ENCODE measurements at regions not wholly inside any gene's neighbourhood (a gene's known extent, or its start where the extent isn't known, plus 50 kb on each side); places are given as distances from the start of the nearest gene placed in this dataset.
"Not testable (repeated sequence)": the region's sequence is repeated elsewhere in the genome, so short reads cannot be mapped to it uniquely, and the experiment has no call there.

GRCh38 chr3:178201714-178202113 is 334.5 kb upstream of the KCNMB2 start:
- DNase-seq, result no peak

- DNase-seq, result no peak
Observed at GRCh38 chr3:178202194-178202593, 334.0 kb upstream of the KCNMB2 start.

- DNase-seq, result no peak
Observed at GRCh38 chr3:178203165-178203564, 333.1 kb upstream of the KCNMB2 start.

GRCh38 chr3:178203650-178204049 is 332.6 kb upstream of the KCNMB2 start:
- no peak for DNase-seq

- no peak for DNase-seq
Observed at GRCh38 chr3:178205740-178206139, 330.5 kb upstream of the KCNMB2 start.

GRCh38 chr3:178206521-178206920 is 329.7 kb upstream of the KCNMB2 start:
- DNase-seq, result no peak

GRCh38 chr3:178207161-178207560 is 329.1 kb upstream of the KCNMB2 start:
- DNase-seq, result not testable (repeated sequence)

- DNase-seq, result not testable (repeated sequence)
Observed at GRCh38 chr3:178207627-178208026, 328.6 kb upstream of the KCNMB2 start.

- not testable (repeated sequence) for DNase-seq
Observed at GRCh38 chr3:178209116-178209515, 327.1 kb upstream of the KCNMB2 start.

GRCh38 chr3:178209618-178210017 is 326.6 kb upstream of the KCNMB2 start:
- DNase-seq, result not testable (repeated sequence)

GRCh38 chr3:178211086-178211485 is 325.1 kb upstream of the KCNMB2 start:
- DNase-seq, result not testable (repeated sequence)

GRCh38 chr3:178217479-178217878 is 318.8 kb upstream of the KCNMB2 start:
- DNase-seq, result no peak

GRCh38 chr3:178218231-178218630 is 318.0 kb upstream of the KCNMB2 start:
- no peak for DNase-seq

GRCh38 chr3:178219661-178220060 is 316.6 kb upstream of the KCNMB2 start:
- not testable (repeated sequence) for DNase-seq

- DNase-seq, result no peak
Observed at GRCh38 chr3:178223876-178224275, 312.4 kb upstream of the KCNMB2 start.

- no peak for DNase-seq
Observed at GRCh38 chr3:178226094-178226493, 310.1 kb upstream of the KCNMB2 start.

- DNase-seq, result no peak
Observed at GRCh38 chr3:178231645-178232044, 304.6 kb upstream of the KCNMB2 start.

- DNase-seq, result peak; percentile 6
Observed at GRCh38 chr3:178233371-178234071, 302.7 kb upstream of the KCNMB2 start.

GRCh38 chr3:178236555-178237277 is 299.5 kb upstream of the KCNMB2 start:
- DNase-seq, result no peak

GRCh38 chr3:178238179-178238578 is 298.1 kb upstream of the KCNMB2 start:
- no peak for DNase-seq

GRCh38 chr3:178244733-178245709 is 291.2 kb upstream of the KCNMB2 start:
- DNase-seq, result no peak

GRCh38 chr3:178246004-178246403 is 290.2 kb upstream of the KCNMB2 start:
- no peak for DNase-seq
